NCI-H146 (cell line): ENCODE measurements at regions not wholly inside any gene's neighbourhood (a gene's known extent, or its start where the extent isn't known, plus 50 kb on each side); places are given as distances from the start of the nearest gene placed in this dataset.
"Not testable (repeated sequence)": the region's sequence is repeated elsewhere in the genome, so short reads cannot be mapped to it uniquely, and the experiment has no call there.

Source experiments
- DNase-seq: peaks from one replicate; lab custom pipeline; 2025; lab: John Stamatoyannopoulos, UW

- no peak for DNase-seq
These were observed 88.0 kb downstream of the ACTBL2 start for GRCh38 chr5:57394421-57395210.

GRCh38 chr5:57386958-57387357 lies 95.7 kb downstream of the ACTBL2 start:
- DNase-seq: no peak

DNA sequence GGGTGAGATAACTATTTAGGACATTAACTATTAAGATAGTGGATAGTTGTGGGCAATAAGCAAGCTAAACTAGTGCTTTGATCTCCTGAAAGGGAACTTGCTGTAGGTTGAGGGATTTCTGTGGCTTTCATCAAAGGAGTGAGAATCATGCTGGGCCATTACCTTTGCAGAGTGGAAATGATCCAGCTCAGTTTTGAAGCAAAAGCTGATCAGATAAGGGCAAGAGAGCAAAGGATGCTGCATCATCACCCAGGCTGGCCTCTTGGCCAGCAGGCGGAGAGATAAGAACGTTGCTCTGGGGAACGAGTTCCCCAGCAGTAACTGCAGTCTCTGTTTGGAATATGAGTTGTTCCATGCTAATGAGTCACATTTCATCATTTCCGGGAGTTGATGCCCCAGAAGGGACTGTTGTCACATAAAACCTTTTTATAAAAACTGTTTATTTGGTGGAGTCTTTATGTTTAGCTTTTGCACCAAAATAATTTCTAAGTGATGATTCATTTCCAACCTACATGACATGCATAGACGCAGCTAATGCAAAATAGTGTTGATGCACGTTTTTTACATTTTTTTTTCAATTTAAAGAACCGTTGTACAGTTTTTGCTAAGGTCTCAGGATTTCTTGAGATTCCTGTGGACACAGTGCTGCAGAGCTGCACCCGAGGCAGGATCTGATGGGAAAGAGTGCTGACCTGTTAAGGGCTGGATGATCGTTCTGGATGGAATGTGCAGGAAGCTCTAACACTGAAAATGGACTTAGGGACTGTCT lies 99.3 kb downstream of the ACTBL2 start:
- no peak for DNase-seq

DNA sequence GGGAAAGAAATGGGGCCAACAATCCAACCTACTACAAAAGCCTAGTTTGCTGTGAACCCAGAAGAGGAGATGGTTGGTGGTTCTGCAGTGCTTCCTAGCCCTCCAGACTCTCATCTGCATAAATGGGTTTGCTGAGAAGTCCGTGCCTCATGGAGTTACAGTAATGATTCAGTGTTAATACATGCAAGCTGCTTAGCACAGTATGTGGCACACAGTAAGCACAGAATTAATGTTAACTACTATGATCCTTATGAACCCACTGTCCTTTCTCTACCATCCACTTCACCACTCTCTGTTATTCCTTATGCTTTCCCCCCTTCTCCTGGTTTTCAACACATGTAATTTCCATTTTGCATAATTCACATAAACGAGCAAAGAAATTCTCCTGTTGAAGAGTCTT lies 100.0 kb downstream of the ACTBL2 start:
- no peak for DNase-seq

DNA sequence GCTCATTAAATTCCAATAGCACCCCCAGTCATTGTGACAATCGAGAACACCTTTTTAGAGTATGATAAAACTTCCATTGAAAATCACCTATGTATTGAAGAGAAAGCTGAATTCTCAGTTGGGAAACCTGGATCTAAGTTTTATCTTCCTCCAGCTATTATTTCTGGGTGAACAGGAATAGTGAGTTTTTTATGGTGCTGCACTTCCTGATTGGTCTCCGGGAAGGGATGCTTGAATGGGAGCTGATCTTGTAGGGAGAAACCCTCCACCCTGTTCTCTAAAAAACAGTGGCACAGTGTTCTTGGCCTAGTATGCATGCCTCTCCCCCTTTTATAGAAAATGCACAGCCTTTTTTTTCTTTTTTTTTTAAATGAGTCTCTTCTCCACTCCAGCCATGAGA lies 112.2 kb downstream of the ACTBL2 start:
- no peak for DNase-seq

DNA sequence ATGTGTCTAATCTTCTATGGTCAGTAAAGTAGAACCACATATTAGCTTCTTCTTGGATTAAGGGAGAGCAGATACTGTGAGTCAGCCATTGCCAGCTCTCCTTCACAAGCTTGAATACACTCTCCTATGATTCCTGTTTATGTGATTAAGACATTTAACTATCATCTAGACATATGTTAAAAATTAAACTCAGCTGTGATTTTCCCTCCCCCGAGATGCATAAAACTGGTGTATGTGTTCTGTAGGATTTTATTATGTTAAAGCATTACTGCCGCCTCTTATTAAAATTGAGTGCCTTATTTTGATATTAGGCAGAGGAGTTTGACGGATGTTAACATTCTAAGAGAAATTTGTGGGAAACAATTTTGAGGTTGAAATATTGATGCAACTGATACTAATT lies 114.6 kb downstream of the ACTBL2 start:
- DNase-seq: no peak

- no peak for DNase-seq
These were observed 115.9 kb downstream of the ACTBL2 start for GRCh38 chr5:57366744-57367143.

- no peak for DNase-seq
These were observed 119.7 kb downstream of the ACTBL2 start for GRCh38 chr5:57362951-57363350.

DNA sequence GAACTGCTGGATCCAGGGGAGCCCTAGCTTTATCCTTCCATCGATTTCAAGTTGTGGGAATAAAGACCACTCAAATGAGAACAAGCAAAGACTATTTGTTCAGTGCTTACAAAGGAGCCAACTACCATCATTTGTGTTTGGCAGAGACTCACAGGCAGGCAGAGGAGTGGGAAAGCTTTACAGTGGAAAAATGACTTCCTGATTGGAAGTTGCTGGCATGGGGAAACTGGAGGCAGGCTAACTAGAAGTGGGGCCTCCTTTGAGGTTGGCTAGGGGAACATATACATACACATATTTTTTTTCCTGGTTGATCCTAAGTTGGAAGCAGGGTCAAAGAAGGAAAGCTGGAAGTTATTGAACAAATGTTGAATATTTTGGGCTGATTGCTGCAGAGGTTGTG lies 121.7 kb downstream of the ACTBL2 start:
- DNase-seq: no peak

- DNase-seq: no peak
These were observed 123.6 kb downstream of the ACTBL2 start for GRCh38 chr5:57358796-57359592.

GRCh38 chr5:57356850-57357249 lies 125.8 kb downstream of the ACTBL2 start:
- not testable (repeated sequence) for DNase-seq

DNA sequence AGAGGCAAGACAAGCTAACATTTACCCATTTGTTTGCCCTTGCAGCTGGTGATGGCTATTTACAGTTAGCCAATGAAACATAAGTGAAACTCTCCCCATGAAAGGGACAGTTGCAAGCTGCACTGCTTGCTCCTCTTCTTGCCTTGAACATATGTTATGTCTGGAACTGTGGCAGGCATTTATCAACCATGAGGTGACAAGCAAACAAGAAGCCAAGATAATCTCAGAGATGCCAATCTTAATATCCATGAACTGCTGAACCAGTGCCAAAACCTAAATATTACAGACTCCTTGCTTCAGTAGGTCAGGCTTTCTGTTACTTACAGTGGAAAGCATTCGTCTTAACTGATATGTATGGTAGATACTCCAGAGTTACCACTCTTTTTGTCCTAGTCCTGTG lies 133.4 kb downstream of the ACTBL2 start:
- no peak for DNase-seq

DNA sequence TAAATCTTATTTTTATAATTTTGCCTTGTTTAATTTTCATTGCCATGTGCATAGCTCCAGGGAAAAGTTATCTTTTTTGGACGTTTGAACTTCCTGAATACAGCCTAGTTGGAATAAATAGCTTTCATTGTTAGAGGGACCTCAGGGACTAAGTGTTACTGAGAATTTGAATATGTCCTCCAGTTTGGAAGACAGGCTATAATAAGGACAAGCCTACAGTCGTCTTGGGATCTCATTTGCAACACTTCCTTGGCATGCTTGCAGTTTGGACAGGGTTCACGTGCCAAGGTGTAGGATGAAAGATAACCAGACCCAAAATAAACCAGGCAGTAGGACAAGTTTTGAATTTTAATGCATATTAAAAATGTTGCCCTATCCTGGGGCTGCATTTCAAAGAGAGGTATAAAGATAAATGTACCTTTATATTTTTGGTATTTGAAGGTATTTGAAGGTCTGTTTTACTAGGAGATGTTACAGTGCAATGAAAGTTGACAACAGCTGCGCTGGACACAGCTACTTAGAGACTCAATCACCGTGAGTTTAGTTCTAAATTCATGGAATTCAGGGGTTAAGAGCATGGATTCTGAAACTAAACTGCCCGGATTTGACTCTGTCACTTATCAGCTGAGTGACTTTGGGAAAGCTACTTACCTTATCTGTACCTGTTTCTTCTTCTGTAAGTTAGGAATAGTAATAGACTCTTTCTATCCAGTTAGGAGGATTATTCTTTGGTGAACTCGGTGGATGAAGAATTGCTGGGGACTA lies 134.1 kb downstream of the ACTBL2 start:
- no peak for DNase-seq

GRCh38 chr5:57346328-57346727 lies 136.3 kb downstream of the ACTBL2 start:
- no peak for DNase-seq

DNA sequence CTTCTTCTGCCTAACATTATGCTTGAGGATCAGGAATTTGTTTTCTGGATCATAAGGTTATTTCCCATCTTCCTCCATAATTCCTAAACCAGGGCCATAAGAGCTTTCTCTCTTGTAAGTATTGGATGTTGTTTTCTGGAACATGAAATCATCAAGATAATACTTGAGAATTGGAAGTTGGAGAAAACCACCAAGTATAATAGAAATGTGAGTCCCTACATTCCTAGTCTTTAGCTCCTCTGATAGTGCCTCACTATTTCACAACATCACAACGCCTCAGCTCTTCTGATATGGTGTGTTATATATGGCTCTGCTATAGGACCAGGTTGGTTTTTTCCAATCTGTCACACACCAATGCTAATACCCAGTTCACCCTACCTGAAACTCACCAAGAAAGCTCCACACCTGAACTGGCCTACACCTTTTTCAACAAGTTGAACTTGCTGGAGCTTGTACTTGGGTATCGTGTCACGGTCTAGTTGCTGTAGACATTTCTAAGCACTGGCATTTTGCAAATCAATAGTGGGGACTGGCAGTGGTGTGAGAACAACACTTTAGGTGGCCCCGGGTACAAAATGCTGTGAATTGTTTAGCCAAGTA lies 141.1 kb downstream of the ACTBL2 start:
- no peak for DNase-seq

DNA sequence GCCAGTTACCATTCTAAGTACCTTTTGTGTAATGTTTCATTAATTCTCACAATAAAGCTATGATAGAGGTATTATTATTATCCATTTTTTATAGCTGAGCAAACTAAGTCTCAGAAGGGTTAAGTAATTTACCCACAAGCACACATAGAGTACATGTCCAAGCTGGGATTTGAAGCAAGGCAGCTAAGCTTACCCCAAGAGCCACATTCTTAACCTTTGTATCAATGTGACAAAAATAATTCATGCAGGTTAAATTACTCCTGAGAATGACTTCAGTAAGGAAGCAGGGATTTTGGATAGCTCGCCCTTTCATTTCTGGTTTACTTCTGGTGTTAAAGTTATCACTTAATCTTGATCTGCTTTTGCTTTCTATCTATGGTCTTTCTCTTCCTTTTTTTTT lies 141.9 kb downstream of the ACTBL2 start:
- no peak for DNase-seq

GRCh38 chr5:57339521-57339920 lies 143.1 kb downstream of the ACTBL2 start:
- no peak for DNase-seq

- DNase-seq: no peak
These were observed 143.7 kb downstream of the ACTBL2 start for GRCh38 chr5:57338868-57339340.

GRCh38 chr5:57338068-57338867 lies 144.3 kb downstream of the ACTBL2 start:
- DNase-seq: peak; percentile 18

GRCh38 chr5:57335092-57335660 lies 147.4 kb downstream of the ACTBL2 start:
- DNase-seq: no peak
